GM18526 (cell line): ENCODE measurements at regions not wholly inside any gene's neighbourhood (a gene's known extent, or its start where the extent isn't known, plus 50 kb on each side); places are given as distances from the start of the nearest gene placed in this dataset.

Experiments used
- POLR2A ChIP-seq: IDR thresholded peaks from 3 replicates; pipeline ENCODE4 v1.6.1; 2011; ENCODE audit not compliant: insufficient read length; ENCODE audit errors: extremely low read depth

GRCh38 chr2:64910972-64911433 is 78.2 kb upstream of the SLC1A4 start:
- no peak for TF ChIP-seq POLR2A

GRCh38 chr2:64913357-64913869 is 75.8 kb upstream of the SLC1A4 start:
- TF ChIP-seq POLR2A: no peak

- TF ChIP-seq POLR2A: no peak
Observed at GRCh38 chr2:64914247-64914646, 75.0 kb upstream of the SLC1A4 start.

- TF ChIP-seq POLR2A: no peak
Observed at GRCh38 chr2:64914735-64915509, 74.3 kb upstream of the SLC1A4 start.

- no peak for TF ChIP-seq POLR2A
Observed at GRCh38 chr2:64915510-64915900, 73.7 kb upstream of the SLC1A4 start.

GRCh38 chr2:64918220-64918886 is 70.8 kb upstream of the SLC1A4 start:
- no peak for TF ChIP-seq POLR2A

- no peak for TF ChIP-seq POLR2A
Observed at GRCh38 chr2:64919261-64919660, 69.9 kb upstream of the SLC1A4 start.

- no peak for TF ChIP-seq POLR2A
Observed at GRCh38 chr2:64922482-64923384, 66.5 kb upstream of the SLC1A4 start.

GRCh38 chr2:64923385-64923710 is 65.9 kb upstream of the SLC1A4 start:
- TF ChIP-seq POLR2A: no peak

GRCh38 chr2:64924170-64924934 is 64.8 kb upstream of the SLC1A4 start:
- no peak for TF ChIP-seq POLR2A

- no peak for TF ChIP-seq POLR2A
Observed at GRCh38 chr2:64928813-64929212, 60.4 kb upstream of the SLC1A4 start.

GRCh38 chr2:64929333-64929732 is 59.9 kb upstream of the SLC1A4 start:
- no peak for TF ChIP-seq POLR2A

- no peak for TF ChIP-seq POLR2A
Observed at GRCh38 chr2:64930258-64930671, 58.9 kb upstream of the SLC1A4 start.

- TF ChIP-seq POLR2A: peak; percentile 12
Observed at GRCh38 chr2:64931246-64932115, 57.7 kb upstream of the SLC1A4 start.

GRCh38 chr2:64932116-64932370 is 57.2 kb upstream of the SLC1A4 start:
- TF ChIP-seq POLR2A: no peak
